GM12878 (cell line): ENCODE measurements at regions not wholly inside any gene's neighbourhood (a gene's known extent, or its start where the extent isn't known, plus 50 kb on each side); places are given as distances from the start of the nearest gene placed in this dataset.

Source experiments
- ATAC-seq: fragments of 200-7000 bp; cut with Tn5 transposase; 3 replicates; pipeline ENCODE4 v1.9.1; 2020; ENCODE audit warnings: mild to moderate bottlenecking, moderate library complexity
- BruUV-seq: library from RNA; stranded (reverse); fragments of 400-500 nt; replicated peaks from 2 replicates; lab custom pipeline; 2021; lab: Mats Ljungman, UMichigan
- CTCF ChIA-PET: fragments of 300-600 bp; sonication (Branson Sonifier 250); formaldehyde crosslinking; extraction: SDS; loops from one replicate; lab custom pipeline; 2021; ENCODE audit warnings: inconsistent platforms; lab: Yijun Ruan, JAX
- POLR2A ChIA-PET: fragments of 350-600 bp; formaldehyde crosslinking; extraction: SDS; loops from one replicate; lab custom pipeline; 2021; ENCODE audit warnings: inconsistent platforms; lab: Charles Lee
- RAD21 ChIA-PET: fragments of 300-600 bp; sonication (Branson Sonifier 250); formaldehyde crosslinking; loops from one replicate; lab custom pipeline; 2023; ENCODE audit warnings: antibody characterized with exemption; ENCODE audit not compliant: unreplicated experiment; lab: Charles Lee
- SMC1A ChIA-PET: fragments of 300-600 bp; sonication (Branson Sonifier 250); formaldehyde crosslinking; loops from one replicate; lab custom pipeline; 2023; ENCODE audit not compliant: unreplicated experiment, uncharacterized antibody; lab: Charles Lee
- DNase-seq: peaks from one replicate; pipeline ENCODE4 v3.0.0-alpha.2; 2011; ENCODE audit warnings: low read depth, low spot score
- FAIRE-seq: peaks from 3 replicates; lab custom pipeline; 2011; peaks lifted over from hg19 to GRCh38; lab: Jason Lieb, UNC
- H2AFZ ChIP-seq: 2 replicates; pipeline ENCODE4 v1.6.0; 2011; ENCODE audit warnings: low read depth, low read length, control low read depth; ENCODE audit not compliant: control insufficient read depth
- H3K27ac ChIP-seq: 2 replicates; pipeline ENCODE4 v1.5.1; 2011; ENCODE audit warnings: control low read depth; ENCODE audit not compliant: control insufficient read depth, insufficient read depth
- H3K27me3 ChIP-seq, 2 experiments: replicated peaks in 1 of 2; 2 replicates each; pipeline versions ENCODE4 v1.6.0 to v1.6.1; 2011; ENCODE audit warnings: low read length in 1 of 2; ENCODE audit not compliant: control insufficient read depth in 2 of 2, insufficient read depth in 2 of 2
- H3K36me3 ChIP-seq, 2 experiments: 2 replicates each; pipeline ENCODE4 v1.5.1; 2011; ENCODE audit warnings: low read length in 1 of 2; ENCODE audit not compliant: control insufficient read depth in 2 of 2, insufficient read depth in 2 of 2
- H3K4me1 ChIP-seq: 2 replicates; pipeline ENCODE4 v1.6.1; 2011; ENCODE audit warnings: mild to moderate bottlenecking, low read length, moderate library complexity, mixed read lengths; ENCODE audit not compliant: control insufficient read depth, insufficient read depth
- H3K4me2 ChIP-seq: 2 replicates; pipeline ENCODE4 v1.6.0; 2011; ENCODE audit warnings: control low read depth; ENCODE audit not compliant: control insufficient read depth, insufficient read depth
- H3K4me3 ChIP-seq: fragments of 200-600 bp; sonication (generic); 2 replicates; pipeline ENCODE4 v1.5.1; 2016
- H3K79me2 ChIP-seq: 2 replicates; pipeline ENCODE4 v1.6.0; 2011; ENCODE audit warnings: low read length; ENCODE audit not compliant: control insufficient read depth, insufficient read depth
- H3K9ac ChIP-seq: 2 replicates; pipeline ENCODE4 v1.8.0; 2011; ENCODE audit warnings: low read length, control low read depth, mixed read lengths; ENCODE audit not compliant: control insufficient read depth, insufficient read depth
- H3K9me3 ChIP-seq: replicated peaks from 3 replicates; pipeline ENCODE4 v1.5.1; 2011; ENCODE audit warnings: mild to moderate bottlenecking, low read length; ENCODE audit not compliant: control insufficient read depth, insufficient read depth
- H4K20me1 ChIP-seq: 2 replicates; pipeline ENCODE4 v1.6.0; 2011; ENCODE audit not compliant: control insufficient read depth, insufficient read depth
- BRCA1 ChIP-seq: IDR thresholded peaks from 2 replicates; pipeline ENCODE4 v1.6.1; 2011; ENCODE audit warnings: low read depth, low read length, improper control_type of control experiment
- JUND ChIP-seq: IDR thresholded peaks from 2 replicates; pipeline ENCODE4 v1.6.1; 2012; ENCODE audit warnings: low read depth, mild to moderate bottlenecking, low read length, improper control_type of control experiment, moderate library complexity
- NFIC ChIP-seq: IDR thresholded peaks from 2 replicates; pipeline ENCODE4 v1.6.1; 2012; ENCODE audit warnings: low read depth, mild to moderate bottlenecking, inconsistent platforms, low read length, moderate library complexity
- TCF12 ChIP-seq: IDR thresholded peaks from 2 replicates; pipeline ENCODE4 v1.6.1; 2011; ENCODE audit warnings: low read depth, mild to moderate bottlenecking, low read length
- WGBS: methylation state at CpG from one replicate; pipeline ENCODE4 v1.1.6; 2016; ENCODE audit warnings: low lambda C conversion rate; ENCODE audit not compliant: insufficient replicate concordance, insufficient coverage; ENCODE audit errors: missing lambda C conversion rate; 5-methylcytosine and 5-hydroxymethylcytosine counted together
- in situ Hi-C: fragments of 300-500 bp; cut with MboI; formaldehyde crosslinking; loops from 9 replicates; pipeline ENCODE4 v1.14.3; 2018; ENCODE audit warnings: mixed read lengths
- intact Hi-C: fragments of 100-400 bp; cut with micrococcal nuclease; formaldehyde crosslinking; loops from one replicate; pipeline ENCODE4 v1.14.2; 2022; ENCODE audit not compliant: unreplicated experiment
- TF ChIP-seq, protein P1 (sequence below): fragments of 450-650 bp; IDR thresholded peaks from 2 replicates; pipeline ENCODE4 v1.6.1; 2017; ENCODE audit warnings: mild to moderate bottlenecking, moderate library complexity
- TF ChIP-seq, protein P2 (sequence below): fragments of 150-350 bp; IDR thresholded peaks from 2 replicates; pipeline ENCODE4 v1.6.1; 2016; ENCODE audit warnings: low read depth, low read length
- TF ChIP-seq, protein P3 (sequence below): fragments of 450-650 bp; IDR thresholded peaks from 2 replicates; pipeline ENCODE4 v1.6.1; 2014; ENCODE audit warnings: mild to moderate bottlenecking

DNA sequence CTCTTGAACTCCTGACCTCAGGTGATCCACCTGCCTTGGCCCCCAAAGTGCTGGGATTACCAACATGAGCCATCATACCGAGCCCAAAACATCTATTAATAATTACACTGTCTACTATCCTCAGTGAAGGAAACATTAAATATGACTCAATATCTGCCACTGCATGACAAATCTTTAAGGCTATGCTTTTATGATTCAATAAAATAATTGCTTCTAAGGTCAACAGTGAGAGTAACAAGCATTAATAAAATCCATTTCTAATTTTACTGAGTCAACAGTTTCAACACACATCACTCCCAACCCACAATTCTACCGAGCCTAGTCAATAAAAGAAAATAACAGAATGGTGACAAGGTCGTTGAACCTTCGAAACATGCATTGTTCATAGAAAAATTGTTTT is 125.5 kb upstream of the CHRM3 start:
- Histone ChIP-seq H3K9me3 (no peaks in the 10 kb centered on the region), H3K27me3 (no peaks in the 10 kb centered on the region), H3K36me3 (no peaks in the 10 kb centered on the region), H3K27ac (no peak overlapping the region), H2AFZ (no peak overlapping the region), H3K4me3 (no peak overlapping the region), H3K9ac (no peak overlapping the region), H3K79me2 (no peaks in the 10 kb centered on the region), H3K4me1 (no peaks in the 10 kb centered on the region), H3K4me2 (no peak overlapping the region), H4K20me1 (no peaks in the 10 kb centered on the region)
- intact Hi-C loops (no loop called here), in situ Hi-C loops (no loop called here)
- POLR2A ChIA-PET: no interaction called here
- WGBS: 3% methylated on average over 4 of the region's 4 CpGs
- FAIRE-seq (no peak), DNase-seq (no peak), ATAC-seq (no peak)
- no TSS peak for BruUV-seq
- CTCF ChIA-PET: no interaction called here
- SMC1A ChIA-PET: no interaction called here
- RAD21 ChIA-PET: no interaction called here
- no peak for TF ChIP-seq JUND

DNA sequence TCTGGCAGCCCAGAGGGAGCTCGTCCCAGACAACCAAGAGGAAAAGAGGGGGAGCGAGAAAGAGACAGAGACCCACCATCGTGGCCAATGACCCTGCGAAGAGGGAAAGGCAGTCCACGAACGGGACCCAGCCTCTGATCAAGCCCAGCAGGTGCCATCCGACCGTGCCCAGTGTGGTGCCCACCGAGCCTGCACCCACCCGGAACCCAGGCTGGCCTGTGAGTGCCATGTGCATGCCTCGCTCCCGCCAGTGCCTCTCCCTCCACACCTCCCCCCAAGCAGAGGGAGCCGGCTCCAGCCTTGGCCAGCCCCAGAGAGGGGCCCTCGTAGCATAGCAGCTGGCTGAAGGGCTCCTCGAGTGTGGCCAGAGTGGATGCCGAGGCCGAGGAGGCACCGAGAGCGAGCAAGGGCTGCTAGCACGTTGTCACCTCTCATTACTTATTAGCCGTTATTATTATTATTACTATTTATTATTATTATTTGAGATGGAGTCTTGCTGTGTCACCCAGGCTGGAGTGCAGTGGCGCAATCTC is 130.7 kb upstream of the CHRM3 start:
- BruUV-seq: no TSS peak
- no peak overlapping the region for H3K4me3 ChIP-seq
- no peaks in the 10 kb centered on the region for H3K9me3 ChIP-seq
- H3K79me2 ChIP-seq: no peaks in the 10 kb centered on the region
- no peak overlapping the region for H2AFZ ChIP-seq
- SMC1A ChIA-PET: no interaction called here
- H3K36me3 ChIP-seq: no peaks in the 10 kb centered on the region
- no peaks in the 10 kb centered on the region for H3K4me1 ChIP-seq
- no peaks in the 10 kb centered on the region for H3K27me3 ChIP-seq
- in situ Hi-C loops: no loop called here
- H3K9ac ChIP-seq: no peak overlapping the region
- 39% methylated on average over 20 of the region's 22 CpGs for WGBS
- CTCF ChIA-PET: no interaction called here
- H3K4me2 ChIP-seq: no peak overlapping the region
- intact Hi-C loops: no loop called here
- FAIRE-seq (no peak), ATAC-seq (no peak), DNase-seq (no peak)
- POLR2A ChIA-PET: no interaction called here
- RAD21 ChIA-PET: no interaction called here
- H3K27ac ChIP-seq: no peak overlapping the region
- H4K20me1 ChIP-seq: no peaks in the 10 kb centered on the region
- TF ChIP-seq BRCA1 (no peak), TCF12 (no peak), NFIC (no peak)
- TF ChIP-seq, protein P1, sequence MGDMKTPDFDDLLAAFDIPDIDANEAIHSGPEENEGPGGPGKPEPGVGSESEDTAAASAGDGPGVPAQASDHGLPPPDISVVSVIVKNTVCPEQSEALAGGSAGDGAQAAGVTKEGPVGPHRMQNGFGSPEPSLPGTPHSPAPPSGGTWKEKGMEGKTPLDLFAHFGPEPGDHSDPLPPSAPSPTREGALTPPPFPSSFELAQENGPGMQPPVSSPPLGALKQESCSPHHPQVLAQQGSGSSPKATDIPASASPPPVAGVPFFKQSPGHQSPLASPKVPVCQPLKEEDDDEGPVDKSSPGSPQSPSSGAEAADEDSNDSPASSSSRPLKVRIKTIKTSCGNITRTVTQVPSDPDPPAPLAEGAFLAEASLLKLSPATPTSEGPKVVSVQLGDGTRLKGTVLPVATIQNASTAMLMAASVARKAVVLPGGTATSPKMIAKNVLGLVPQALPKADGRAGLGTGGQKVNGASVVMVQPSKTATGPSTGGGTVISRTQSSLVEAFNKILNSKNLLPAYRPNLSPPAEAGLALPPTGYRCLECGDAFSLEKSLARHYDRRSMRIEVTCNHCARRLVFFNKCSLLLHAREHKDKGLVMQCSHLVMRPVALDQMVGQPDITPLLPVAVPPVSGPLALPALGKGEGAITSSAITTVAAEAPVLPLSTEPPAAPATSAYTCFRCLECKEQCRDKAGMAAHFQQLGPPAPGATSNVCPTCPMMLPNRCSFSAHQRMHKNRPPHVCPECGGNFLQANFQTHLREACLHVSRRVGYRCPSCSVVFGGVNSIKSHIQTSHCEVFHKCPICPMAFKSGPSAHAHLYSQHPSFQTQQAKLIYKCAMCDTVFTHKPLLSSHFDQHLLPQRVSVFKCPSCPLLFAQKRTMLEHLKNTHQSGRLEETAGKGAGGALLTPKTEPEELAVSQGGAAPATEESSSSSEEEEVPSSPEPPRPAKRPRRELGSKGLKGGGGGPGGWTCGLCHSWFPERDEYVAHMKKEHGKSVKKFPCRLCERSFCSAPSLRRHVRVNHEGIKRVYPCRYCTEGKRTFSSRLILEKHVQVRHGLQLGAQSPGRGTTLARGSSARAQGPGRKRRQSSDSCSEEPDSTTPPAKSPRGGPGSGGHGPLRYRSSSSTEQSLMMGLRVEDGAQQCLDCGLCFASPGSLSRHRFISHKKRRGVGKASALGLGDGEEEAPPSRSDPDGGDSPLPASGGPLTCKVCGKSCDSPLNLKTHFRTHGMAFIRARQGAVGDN: no peak
- TF ChIP-seq, protein P2, sequence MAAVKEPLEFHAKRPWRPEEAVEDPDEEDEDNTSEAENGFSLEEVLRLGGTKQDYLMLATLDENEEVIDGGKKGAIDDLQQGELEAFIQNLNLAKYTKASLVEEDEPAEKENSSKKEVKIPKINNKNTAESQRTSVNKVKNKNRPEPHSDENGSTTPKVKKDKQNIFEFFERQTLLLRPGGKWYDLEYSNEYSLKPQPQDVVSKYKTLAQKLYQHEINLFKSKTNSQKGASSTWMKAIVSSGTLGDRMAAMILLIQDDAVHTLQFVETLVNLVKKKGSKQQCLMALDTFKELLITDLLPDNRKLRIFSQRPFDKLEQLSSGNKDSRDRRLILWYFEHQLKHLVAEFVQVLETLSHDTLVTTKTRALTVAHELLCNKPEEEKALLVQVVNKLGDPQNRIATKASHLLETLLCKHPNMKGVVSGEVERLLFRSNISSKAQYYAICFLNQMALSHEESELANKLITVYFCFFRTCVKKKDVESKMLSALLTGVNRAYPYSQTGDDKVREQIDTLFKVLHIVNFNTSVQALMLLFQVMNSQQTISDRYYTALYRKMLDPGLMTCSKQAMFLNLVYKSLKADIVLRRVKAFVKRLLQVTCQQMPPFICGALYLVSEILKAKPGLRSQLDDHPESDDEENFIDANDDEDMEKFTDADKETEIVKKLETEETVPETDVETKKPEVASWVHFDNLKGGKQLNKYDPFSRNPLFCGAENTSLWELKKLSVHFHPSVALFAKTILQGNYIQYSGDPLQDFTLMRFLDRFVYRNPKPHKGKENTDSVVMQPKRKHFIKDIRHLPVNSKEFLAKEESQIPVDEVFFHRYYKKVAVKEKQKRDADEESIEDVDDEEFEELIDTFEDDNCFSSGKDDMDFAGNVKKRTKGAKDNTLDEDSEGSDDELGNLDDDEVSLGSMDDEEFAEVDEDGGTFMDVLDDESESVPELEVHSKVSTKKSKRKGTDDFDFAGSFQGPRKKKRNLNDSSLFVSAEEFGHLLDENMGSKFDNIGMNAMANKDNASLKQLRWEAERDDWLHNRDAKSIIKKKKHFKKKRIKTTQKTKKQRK: no peak
- TF ChIP-seq, protein P3, sequence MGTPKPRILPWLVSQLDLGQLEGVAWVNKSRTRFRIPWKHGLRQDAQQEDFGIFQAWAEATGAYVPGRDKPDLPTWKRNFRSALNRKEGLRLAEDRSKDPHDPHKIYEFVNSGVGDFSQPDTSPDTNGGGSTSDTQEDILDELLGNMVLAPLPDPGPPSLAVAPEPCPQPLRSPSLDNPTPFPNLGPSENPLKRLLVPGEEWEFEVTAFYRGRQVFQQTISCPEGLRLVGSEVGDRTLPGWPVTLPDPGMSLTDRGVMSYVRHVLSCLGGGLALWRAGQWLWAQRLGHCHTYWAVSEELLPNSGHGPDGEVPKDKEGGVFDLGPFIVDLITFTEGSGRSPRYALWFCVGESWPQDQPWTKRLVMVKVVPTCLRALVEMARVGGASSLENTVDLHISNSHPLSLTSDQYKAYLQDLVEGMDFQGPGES: no peak
